Heart left ventricle (tissue), 13 donors: ENCODE measurements at regions not wholly inside any gene's neighbourhood (a gene's known extent, or its start where the extent isn't known, plus 50 kb on each side); places are given as distances from the start of the nearest gene placed in this dataset.

Experiments
- CTCF ChIP-seq, 12 donors: fragments of 200-600 bp; sonication (generic) in 4 of 12; IDR thresholded peaks; one replicate each; pipeline versions ENCODE4 v1.5.0 to v1.8.0; 2018 to 2022; ENCODE audit warnings: antibody characterized with exemption in 12 of 12, mild to moderate bottlenecking in 5 of 12
- POLR2A ChIP-seq, 2 donors: fragments of 450-650 bp; IDR thresholded peaks; one replicate each; pipeline ENCODE4 v1.6.1; 2017; ENCODE audit warnings: antibody characterized with exemption in 2 of 2, mild to moderate bottlenecking in 2 of 2, moderate library complexity in 2 of 2
- donor health status: ischemic (EF 13 %, LVEDD 7.1; RV severe dilation, severe dysfunction).
- donor health status: DM: no; HTN: yes; CAD: no.
- donor health status: DM: no; HTN: no; CAD: no.
- donor health status: ischemic (EF 25% LVEDD 6.9; RV normal size, moderate dysfunction).
- donor health status: ischemic (EF 25% LVEDD 5.7; RV mildly dilated, moderate dysfunction).
- donor health status: ischemic (EF 35%, LVEDD 5.7; RV mildly dilated, moderate dysfunction).
- donor health status: nonischemic (EF 11% LVEDD 7.7; RV severe dilation, severe dysfunction).
- donor health status: DM: yes; HTN: yes; CAD: no.
- donor health status: PGD.
- donor health status: ischemic (EF 29% LVEDD 5.4; RV normal size, mild dysfunction).
- donor health status: nonischemic (EF 23%, LVEDD 6.1; RV moderate dilation, normal function).

GRCh38 chr20:51193066-51193772 lies 170.3 kb upstream of the KCNG1 start:
- no peak for TF ChIP-seq CTCF (IDR thresholded peaks at IDR 0.05)
- TF ChIP-seq POLR2A (IDR thresholded peaks at IDR 0.05) = no peak
